WTC11 (cell line): ENCODE measurements at regions not wholly inside any gene's neighbourhood (a gene's known extent, or its start where the extent isn't known, plus 50 kb on each side); places are given as distances from the start of the nearest gene placed in this dataset.

ENCODE experiments used
- CREM ChIP-seq: sonication (generic); formaldehyde crosslinking; IDR thresholded peaks from 2 replicates; pipeline ENCODE4 v1.8.1; 2022; ENCODE audit warnings: mild to moderate bottlenecking, missing genetic modification reagents, moderate library complexity
- CTCF ChIP-seq: fragments of 200-600 bp; IDR thresholded peaks from 2 replicates; pipeline ENCODE4 v1.8.0; 2022; ENCODE audit warnings: antibody characterized with exemption
- FOXJ3 ChIP-seq: sonication (generic); formaldehyde crosslinking; IDR thresholded peaks from 2 replicates; pipeline ENCODE4 v1.9.0; 2021; ENCODE audit warnings: missing genetic modification reagents, mild to moderate bottlenecking, borderline replicate concordance
- JUN ChIP-seq: sonication (generic); formaldehyde crosslinking; IDR thresholded peaks from 2 replicates; pipeline ENCODE4 v1.8.0; 2023; ENCODE audit warnings: mild to moderate bottlenecking, missing genetic modification reagents
- MLX ChIP-seq: sonication (generic); formaldehyde crosslinking; IDR thresholded peaks from 2 replicates; pipeline ENCODE4 v1.8.1; 2023; ENCODE audit warnings: mild to moderate bottlenecking, missing genetic modification reagents, moderate library complexity
- PRRX2 ChIP-seq: fragments of 250-450 bp; sonication (Bioruptor Pico); IDR thresholded peaks from 2 replicates; pipeline ENCODE4 v1.8.0; 2021; ENCODE audit warnings: mild to moderate bottlenecking

- TF ChIP-seq PRRX2 (CRISPR knock-in tag) (no peak), CREM (no peak), CTCF (no peak), MLX (CRISPR knock-in tag) (no peak), FOXJ3 (no peak), JUN (CRISPR knock-in tag) (no peak)
Observed at GRCh38 chr3:113153499-113154107, 57.8 kb upstream of the BOC start.
